GM21723 (cell line): ENCODE measurements at regions not wholly inside any gene's neighbourhood (a gene's known extent, or its start where the extent isn't known, plus 50 kb on each side); places are given as distances from the start of the nearest gene placed in this dataset.

ENCODE experiments used
- ATAC-seq: cut with Tn5 transposase; IDR thresholded peaks from one replicate; pipeline ENCODE4 v1.9.1; 2021; ENCODE audit warnings: mild to moderate bottlenecking, moderate library complexity; ENCODE audit not compliant: unreplicated experiment

GRCh38 chr3:34008836-34009809, 210.7 kb downstream of the PDCD6IP start:
- ATAC-seq, result no peak

- no peak for ATAC-seq
Measured at GRCh38 chr3:34011171-34012101, 213.0 kb downstream of the PDCD6IP start.

GRCh38 chr3:34012102-34012461, 213.7 kb downstream of the PDCD6IP start:
- ATAC-seq, result no peak

GRCh38 chr3:34013818-34014570, 215.6 kb downstream of the PDCD6IP start:
- ATAC-seq, result no peak

GRCh38 chr3:34015204-34016142, 217.0 kb downstream of the PDCD6IP start:
- no peak for ATAC-seq

- no peak for ATAC-seq
Measured at GRCh38 chr3:34016925-34017587, 218.6 kb downstream of the PDCD6IP start.

- no peak for ATAC-seq
Measured at GRCh38 chr3:34017757-34018156, 219.3 kb downstream of the PDCD6IP start.

GRCh38 chr3:34019158-34019557, 220.7 kb downstream of the PDCD6IP start:
- ATAC-seq, result no peak

GRCh38 chr3:34020170-34020569, 221.7 kb downstream of the PDCD6IP start:
- ATAC-seq, result no peak

GRCh38 chr3:34020726-34021680, 222.6 kb downstream of the PDCD6IP start:
- no peak for ATAC-seq

GRCh38 chr3:34022147-34022546, 223.7 kb downstream of the PDCD6IP start:
- ATAC-seq, result no peak

GRCh38 chr3:34024447-34025240, 226.2 kb downstream of the PDCD6IP start:
- ATAC-seq, result no peak

GRCh38 chr3:34033839-34034238, 235.4 kb downstream of the PDCD6IP start:
- ATAC-seq, result no peak

- no peak for ATAC-seq
Measured at GRCh38 chr3:34034840-34035239, 236.4 kb downstream of the PDCD6IP start.

- ATAC-seq, result no peak
Measured at GRCh38 chr3:34035775-34036174, 237.3 kb downstream of the PDCD6IP start.

GRCh38 chr3:34037260-34037659, 238.8 kb downstream of the PDCD6IP start:
- no peak for ATAC-seq

- no peak for ATAC-seq
Measured at GRCh38 chr3:34038131-34038530, 239.7 kb downstream of the PDCD6IP start.
